ENCODE measurements at regions not wholly inside any gene's neighbourhood (a gene's known extent, or its start where the extent isn't known, plus 50 kb on each side); places are given as distances from the start of the nearest gene placed in this dataset.

DNA sequence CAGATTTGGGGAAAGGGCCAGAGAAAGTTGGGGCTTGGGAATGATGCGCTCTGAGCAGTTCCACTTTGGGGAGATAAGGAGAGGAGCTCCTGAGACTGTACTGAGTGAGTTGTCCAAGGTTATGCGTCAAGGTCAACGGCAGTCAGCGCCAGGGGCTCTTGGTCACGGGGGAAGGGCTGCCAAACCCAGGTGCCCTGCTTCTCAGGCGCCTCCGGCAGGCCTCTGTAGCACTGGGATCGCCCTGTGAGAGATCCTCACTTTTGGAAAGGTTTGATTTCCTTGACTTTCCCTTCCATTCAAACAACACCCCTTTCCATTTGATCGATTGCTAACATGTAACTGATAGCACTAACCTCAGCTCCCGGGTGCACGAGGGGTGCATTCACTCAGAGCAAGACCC is 136.5 kb upstream of the SOX11 start:
- TF ChIP-seq EZH2 (IDR thresholded peaks at IDR 0.05) = no peak
- TF ChIP-seq POLR2AphosphoS5 (IDR thresholded peaks at IDR 0.05; ENCODE audit: borderline replicate concordance, low read depth, low read length) = no peak
- no peak for TF ChIP-seq FOXP2 (optimal IDR thresholded peaks at IDR 0.05; ENCODE audit: control extremely low read depth, extremely low read length, insufficient read depth)
